ENCODE measurements at regions not wholly inside any gene's neighbourhood (a gene's known extent, or its start where the extent isn't known, plus 50 kb on each side); places are given as distances from the start of the nearest gene placed in this dataset.

DNA sequence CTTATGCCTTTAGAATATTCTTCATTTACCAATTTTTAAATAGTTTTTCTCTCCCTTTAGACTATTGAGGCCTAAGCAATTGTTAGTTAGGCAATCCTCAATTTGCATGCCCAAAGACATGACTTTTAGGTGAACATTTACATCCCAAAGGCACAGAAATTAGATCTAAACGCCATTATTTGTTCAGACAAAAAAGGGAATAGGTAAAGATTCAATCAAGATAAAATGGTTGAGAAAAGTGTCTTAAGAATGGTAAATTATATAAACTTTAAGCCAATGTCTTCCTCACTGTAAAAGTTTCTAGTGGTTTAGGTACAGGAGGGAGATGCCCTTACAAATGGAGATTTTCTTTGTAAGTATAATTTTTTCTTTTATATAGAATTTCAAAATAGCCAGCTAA lies 50.2 kb upstream of the MME start:
- no peak for DNase-seq

DNA sequence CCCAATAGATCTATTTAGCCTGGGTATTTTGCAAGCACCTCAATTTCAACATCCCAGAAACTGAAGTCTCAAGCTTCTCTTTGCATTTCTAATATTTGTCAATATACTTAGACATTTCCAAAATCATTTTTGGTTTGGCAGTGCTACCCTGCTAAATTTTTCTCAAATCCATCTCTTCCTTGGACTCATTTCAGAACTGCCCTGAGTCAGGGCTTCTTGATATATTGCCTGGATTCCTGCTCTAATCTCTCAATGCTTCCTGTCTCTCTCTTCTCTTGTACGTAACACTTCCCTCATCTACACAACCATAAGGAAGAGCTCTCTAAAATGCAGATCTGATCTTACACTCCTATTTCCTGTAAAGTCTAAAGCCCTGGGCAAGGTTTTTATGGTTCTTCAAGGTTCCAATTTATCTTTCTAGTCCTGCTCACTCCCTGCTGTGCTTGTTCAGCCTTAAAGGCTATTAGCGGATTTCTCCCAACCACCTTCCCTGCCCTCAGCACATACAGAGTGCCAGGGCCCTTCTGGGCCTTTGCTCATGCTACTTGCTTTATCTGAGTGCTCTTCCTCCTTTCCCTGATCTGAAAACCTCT lies 53.0 kb upstream of the MME start:
- peak; percentile 89 for DNase-seq

DNA sequence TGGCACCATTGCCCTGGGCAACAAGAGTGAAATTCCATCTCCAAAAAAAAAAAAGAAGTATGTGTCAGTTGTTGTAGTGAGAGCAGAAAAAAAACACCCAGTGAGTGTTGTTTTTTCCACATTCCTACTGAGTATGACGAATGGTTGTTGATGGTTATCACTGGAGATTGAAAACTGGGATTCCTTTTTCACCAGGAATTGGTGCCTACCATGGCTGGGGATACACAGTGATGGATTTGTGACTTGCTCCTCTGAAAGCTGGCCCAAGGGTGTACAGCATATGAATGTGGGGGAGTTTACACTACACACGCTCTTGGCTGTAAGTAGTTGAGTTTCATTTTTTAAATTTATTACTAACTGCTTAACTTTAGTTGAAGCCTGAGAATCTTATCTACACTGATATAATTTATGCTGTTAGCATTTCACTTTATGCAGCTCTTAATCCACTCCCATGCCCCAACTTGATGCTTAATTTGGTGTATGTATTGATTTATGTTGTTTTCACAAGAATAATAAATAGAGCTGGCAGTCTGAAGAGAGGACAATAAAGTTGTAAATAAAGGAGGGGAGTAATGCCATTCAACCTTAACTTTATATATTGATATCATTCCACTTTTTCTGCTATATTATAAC lies 56.0 kb upstream of the MME start:
- peak; percentile 89 for DNase-seq

DNA sequence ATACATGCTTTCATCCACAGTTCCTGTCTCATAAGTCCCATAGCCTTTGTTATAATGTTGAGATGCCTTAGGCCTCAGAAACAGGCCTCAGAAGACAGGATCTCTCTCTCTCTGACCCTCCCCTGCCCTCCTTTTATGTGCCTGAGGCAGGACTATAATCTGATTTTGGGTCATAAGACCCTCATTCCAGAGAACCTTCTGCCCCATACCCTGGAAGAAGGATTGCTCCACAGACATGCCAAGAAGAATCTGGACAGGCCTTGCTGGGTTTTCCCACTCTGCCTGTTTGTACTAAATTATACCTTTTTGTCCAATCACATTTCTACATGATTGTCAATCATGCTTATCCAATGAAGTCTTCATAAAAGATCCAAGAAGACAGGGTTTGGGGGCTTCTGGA lies 57.2 kb upstream of the MME start:
- no peak for DNase-seq

DNA sequence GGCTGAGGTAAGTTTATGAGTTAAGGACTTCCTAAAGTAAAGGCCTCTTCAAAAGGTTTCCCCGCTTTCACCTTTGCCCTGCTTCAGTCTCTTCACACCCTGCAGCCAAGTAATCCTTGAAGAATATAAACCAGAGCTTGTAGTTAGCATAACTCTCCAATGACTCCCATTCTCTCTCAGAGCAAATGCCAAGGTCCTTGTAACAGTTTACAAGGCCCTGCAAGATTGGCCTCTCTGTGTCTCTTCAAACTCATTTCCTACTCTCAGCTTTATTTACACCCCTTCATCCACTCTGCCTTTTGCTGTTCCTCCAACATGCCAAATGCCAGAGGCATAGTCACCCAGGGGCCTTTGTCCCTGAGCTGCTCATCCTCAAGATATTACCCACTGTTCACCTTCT lies 60.5 kb upstream of the MME start:
- peak; percentile 35 for DNase-seq

DNA sequence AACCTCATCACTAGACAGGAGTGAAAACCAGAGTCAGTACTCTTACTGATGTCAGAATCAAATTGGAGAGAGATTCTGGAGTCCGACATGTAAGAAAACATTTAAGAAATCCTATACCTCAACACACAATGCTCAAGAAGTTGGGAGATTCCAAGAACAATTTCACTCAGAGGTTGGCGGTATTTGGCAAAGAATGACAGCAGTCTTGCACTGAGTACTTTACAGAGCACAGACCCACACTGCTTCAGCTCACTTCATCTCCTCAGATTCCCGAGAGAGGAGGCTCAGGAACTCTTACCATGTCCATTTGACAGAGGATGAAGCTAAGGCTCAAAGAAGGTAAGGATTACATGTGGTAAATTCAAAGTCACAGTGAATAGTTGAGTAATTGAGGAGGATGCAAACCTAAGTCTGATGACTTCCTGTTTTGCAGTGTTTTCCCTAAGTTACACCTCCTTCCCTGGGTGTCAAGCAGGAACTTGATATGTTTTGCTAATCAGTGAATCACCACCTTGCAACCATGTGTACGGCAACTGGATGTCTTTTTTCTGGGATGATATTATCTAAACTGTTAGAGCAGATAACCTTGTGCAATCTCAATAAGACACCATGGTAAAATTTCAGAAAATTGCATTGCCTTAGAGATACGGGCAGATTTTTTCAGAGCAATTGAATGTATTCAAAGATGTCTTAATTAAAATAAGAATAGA lies 61.3 kb upstream of the MME start:
- DNase-seq = peak; percentile 71

DNA sequence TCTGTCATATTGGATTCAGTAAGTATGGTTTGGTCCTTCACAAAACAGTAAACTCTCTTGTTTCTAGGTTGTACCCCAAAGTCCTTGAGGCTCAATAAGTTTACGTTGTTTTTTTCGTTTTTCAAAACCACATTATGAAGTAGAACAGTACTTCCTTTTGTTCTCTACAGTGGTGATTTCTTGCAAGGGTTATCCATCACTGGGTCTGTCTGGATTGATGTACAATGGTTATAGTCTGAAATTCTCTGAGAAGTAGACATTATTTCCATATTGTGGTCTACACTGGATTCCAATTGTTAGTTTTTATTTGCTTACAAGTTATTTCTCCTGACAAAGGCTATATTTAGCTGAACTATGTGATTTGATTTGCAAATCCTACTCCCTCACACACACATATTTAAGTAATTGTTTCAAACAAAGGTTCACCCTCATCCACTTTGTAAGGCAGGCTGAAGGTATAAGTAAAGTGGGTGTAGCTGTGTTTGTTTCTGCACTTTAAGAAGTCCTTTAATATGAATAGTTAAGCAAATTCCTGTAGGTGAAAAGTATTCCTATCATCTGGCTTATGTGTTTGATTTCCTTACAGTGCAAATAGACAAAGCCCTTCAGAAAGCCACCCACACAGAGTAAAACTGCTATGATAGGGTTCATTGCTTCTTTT lies 64.2 kb upstream of the MME start:
- DNase-seq = no peak

DNA sequence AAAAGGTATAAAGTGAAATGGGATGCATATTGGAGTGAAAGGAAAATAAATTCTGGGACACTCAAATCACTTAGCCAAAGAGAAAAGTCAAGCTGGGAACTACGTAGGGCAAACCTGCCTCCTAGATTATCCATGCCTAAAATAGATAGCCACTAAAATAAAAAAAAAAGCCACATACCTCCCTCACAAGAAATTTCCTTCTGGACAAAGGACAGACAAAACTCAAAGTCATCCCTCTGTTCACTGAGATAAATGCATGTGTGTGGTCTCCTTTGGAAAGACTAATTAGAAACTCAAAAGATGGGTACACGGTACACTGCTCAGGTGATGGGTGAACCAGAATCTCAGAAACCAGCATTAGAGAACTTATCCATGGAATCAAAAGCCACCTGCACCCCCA lies 65.2 kb upstream of the MME start:
- DNase-seq = no peak

DNA sequence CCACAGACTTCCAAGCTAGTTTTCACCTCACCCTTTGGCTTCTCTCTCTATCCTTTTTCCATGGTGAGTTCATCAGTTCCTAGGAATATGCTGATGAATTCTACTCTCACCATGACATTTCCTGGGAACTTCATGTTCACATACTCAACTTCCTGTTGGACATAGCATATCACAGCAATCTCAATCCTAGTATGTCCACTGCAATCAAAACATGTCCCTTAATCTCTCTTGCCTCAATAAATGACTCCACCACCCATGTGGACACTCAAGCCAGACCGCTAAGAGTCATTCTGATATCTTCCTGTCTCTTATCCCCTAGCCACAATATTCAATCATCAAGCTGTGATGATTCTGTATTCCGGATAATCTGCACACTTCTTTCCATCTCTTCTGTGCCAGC lies 66.7 kb upstream of the MME start:
- DNase-seq = no peak

DNA sequence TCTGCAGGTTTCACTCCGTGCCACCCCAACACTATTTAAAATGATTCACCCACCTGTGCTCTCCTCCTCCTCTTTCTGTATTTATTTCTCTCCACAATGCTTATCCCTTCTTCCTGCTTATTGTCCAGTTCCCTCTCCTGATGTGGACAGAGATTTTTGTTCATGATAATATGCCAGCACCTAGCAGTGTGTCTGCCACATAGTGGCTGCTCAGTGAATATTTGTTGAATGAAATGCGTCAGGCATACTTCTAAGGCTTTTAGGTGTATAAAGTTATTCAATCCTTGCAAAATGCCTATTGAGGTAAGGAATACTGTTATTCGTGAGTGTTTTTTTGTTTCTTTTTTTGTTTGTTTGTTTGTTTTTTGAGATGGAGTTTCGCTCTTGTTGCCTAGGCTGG lies 67.5 kb upstream of the MME start:
- no peak for DNase-seq

DNA sequence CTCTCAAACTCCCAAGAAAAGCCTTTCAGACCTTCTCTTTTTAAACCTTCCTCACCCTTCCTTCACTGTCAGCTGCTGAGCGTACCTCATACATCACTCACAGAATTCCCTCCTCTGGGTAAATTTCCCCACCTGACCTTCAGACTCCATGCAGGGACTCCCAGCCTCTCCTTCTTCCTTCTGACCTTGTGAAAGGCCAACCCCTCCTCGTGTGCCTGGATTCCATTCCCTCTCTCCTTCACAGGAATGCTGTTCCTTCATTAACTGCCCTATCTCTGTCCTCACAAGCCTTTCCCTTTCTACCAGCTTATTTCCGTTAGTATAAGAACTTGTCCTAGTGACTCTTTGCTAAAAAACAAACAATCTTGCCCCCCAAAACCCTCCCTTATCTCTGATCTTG lies 69.7 kb upstream of the MME start:
- DNase-seq = no peak

DNA sequence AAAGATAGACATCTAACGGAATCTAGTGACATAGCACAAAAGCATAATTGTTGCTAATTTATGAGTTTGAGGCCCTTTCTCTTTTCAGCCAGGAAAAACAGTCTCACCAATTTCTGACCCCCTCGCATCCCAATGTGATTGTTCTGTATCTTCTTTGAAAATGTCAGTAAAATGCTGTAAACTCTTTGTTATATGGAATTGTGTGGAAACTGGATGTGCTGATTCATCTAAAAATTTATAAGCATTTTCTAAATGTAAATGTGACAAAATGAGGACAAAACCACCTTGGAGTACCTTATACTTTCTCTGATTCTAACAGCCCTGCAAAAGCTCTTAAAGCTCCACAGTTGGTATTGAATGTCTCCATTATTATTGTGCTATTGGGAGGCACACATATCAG lies 70.9 kb upstream of the MME start:
- no peak for DNase-seq

DNA sequence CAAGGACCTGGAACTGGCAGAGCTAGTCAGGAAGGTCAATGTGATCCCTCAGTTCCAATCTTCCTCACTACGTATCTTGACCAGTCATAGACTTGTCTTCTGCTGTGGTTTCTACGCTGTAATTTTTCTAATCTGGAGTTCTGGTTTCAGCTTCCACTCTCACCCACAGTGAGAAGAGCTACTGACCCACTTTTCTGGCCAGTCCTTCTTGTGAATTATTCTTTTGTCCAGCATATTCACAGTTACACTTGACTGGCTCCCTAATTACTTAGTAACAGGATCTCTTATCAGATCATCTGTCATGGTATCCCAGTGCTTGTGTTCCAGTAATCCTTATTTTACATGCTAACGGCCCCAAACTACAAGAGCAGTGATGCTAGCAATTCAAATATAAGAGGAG lies 72.4 kb upstream of the MME start:
- DNase-seq = no peak

DNA sequence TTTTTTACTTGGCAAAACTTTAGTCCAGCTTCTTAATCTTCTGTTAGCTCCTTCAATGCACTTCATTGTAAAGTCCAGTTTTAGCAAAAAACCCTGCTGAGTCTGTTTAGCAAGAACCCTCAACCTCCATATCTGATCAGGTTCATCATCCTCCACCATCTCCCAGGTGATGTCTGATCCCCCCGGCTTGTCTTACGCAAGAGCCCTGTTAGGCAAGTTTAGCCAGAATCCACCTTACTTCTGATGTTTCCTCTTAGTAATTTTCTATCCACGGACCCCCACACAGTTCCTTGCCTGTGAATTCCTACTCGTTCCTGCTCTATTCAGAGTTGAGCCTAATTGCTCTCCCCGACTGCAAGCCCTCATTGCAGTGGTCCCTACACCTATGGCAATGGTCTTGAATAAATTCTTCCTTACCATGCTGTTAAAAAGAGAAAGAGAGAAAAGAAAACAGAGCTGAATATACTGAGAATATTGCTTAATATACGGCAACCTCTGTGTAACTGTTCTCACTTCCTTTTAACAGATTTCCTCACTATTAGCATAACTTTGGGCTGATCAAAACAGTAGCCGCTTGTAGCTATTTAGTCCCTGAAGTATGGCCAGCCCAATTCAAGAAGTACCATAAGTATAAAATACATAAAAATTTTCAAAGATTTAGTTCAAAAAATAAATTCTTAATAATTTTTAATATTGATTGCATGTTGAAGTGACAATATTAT lies 78.7 kb upstream of the MME start:
- no peak for DNase-seq

DNA sequence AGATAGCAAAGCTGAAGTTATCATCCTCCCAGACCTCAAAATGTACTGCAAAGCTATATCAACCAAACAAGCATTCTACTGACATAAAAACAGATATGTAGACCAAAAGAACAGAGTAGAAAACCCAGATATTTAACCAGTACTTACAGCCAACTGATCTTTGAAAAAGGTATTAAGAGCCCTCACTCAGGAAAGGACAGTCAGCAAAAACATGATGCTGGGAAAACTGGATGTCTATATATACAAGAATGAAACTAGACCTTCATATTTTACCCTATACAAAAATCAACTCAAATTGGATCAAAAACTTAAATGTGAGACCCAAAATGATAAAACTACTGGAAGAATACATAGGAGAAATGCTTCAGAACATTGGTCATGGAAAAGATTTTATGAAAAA lies 87.5 kb upstream of the MME start:
- no peak for DNase-seq

DNA sequence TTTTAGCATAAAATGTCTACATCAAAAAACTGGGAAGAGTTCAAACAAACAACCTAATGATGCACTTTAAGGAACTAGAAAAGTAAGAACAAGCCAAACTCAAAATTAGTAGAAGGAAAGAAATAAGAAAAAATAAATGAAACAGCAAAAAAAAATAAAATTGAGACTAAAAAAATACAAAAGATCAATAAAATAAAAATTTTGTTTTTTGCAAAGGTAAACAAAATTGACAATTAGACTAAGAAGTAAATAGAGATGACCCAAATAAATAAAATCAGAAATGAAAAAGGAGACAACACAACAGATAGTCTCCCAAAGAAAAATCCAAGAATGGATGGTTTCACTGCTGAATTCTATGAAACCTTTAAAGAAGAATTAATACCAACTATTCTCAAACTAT lies 89.6 kb upstream of the MME start:
- no peak for DNase-seq

DNA sequence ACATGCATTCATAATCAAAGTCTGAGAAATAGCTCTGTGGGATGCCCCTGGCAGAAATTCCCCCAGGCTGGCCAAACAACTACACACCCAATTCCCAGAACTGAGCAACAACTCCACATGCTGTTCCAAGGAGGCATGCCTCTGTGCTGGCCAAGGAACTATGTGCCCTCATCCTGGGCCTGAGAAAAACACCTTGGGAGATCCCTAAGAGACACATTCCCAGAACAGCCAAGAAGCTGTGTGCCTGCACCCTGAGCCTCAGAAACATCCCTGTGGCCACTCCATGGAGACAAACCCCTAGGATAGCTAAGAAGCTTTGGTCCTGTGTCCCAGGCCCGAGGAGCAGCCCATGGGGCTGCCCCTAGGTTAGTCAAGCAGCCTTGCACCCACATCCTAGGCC lies 92.3 kb upstream of the MME start:
- DNase-seq = no peak

DNA sequence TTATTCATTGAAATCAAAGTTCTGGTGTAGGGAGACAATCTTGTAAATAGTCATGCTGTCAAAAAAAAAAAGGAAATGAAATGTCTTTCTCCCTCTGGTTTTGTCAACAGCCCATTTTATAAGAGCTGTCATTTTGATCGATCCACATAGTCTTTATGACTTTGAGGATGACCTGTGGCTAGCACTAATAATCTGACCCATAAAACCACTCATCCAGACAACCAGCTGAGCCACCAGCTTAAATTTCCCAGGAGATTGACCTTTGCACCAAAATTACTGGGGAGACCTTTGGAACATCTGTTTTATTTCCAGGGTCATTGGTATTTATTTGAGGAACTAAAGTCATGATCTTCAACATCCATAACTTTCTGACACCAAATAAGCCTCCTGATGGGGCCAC lies 98.5 kb upstream of the MME start:
- DNase-seq = no peak

DNA sequence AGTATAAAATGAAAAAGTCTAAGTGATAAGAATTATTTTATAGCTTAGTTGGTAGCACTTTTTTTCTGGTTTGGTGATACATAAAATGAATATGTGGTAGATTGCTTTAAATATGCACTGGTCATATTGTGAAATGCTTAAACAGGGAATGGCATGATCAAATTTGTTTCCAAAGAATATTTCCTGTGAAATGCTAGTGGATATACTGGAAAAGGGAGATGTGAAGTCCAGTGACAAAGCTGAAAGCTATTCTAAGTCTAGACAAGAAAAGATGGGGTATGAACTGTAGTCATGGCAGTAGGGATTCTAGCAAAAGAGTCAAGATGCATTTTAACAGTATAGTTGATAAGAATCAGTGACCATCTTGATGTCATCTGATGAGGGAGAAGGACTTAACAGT lies 98.9 kb upstream of the MME start:
- no peak for DNase-seq

DNA sequence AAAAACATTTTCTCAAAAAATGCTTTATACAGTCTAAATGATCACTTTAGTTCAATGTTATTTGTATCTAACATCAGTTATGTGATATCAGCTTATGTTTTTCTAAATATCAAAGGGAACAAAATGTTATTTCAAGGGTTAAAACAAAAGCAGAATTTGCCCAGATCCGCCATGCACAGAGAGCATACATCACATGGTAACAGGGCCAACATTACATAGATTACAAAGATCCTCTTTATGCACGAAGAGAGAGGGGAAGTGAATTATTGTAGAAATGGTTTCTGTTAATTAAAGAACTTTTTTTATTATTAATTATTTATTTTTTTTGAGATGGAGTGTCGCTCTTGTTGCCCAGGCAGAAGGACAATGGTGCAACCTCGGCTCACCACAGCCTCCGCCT lies 100.8 kb upstream of the MME start:
- DNase-seq = no peak

DNA sequence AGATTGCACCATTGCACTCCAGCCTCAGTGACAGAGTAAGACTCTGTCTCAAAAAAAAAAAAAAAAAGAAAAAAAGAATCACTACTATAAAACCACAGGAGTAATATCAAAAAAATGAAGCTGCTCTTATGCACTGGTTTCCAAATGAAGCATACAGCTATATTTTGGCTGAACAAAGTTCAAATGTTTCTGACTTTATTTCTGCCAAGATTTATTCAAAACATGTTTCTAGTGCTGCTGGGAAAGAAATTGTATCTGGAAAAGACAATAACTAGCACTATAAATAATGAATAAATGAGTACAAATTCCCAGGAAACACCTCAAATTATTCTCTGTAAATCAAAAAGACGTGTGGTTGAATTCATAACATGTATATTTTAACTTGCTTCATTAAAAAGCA lies 102.5 kb upstream of the MME start:
- DNase-seq = no peak

DNA sequence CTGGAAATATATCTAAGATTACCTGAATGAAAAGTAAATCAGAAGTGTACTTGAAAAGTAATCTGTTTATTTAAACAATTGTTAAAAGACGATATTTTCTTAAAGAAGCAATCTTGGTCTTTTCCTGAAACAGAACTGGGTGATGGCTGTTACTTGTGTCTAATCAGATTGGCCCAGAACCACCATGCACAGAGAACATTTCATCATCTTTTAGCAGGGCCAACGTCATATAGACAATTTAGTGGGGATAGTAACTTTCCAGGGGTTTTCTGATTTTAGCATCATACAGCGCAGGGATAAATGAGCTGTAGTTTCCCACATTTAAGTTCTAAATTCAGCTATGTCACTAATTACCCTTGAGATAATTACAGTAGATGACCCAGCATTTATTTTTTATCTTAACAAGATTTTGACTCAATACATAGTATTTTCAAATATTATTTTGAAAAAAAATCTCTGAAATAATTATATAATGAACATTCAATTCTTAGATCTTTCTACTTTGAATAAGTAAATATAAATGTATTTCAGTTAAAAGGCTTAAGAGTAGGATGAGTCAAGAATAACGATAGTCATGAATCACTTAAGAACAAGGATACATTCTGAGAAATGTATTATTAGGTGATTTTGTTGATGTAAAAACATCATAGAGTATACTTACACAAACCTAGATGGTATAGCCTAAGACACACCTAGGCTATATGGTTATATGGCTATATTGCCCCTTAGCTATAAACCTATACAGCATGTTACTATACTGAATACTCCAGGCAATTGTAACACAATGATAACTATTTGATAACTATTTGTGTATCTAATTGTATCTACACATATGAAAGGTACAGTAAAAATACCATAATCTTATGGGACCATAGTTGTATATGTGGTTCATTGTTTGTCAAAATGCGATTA lies 103.8 kb upstream of the MME start:
- no peak for DNase-seq

DNA sequence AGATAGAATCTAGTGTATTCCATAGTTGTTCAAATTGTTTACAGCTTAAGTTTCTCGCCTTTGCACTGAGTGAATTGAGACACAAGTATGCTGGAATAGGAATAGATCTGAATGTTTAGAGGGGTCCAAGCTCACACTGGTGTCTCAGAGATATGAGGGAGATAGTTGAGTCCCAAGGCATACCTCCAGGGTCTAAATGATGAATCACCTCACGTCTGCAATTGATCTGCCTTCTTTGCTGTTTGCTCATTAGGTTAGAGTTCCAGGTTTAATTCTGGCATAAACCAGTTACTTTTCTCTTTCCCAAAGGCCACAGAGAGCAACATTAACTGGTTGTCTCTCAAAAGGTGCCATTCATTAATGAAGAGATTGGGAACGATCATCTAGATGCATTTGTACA lies 106.3 kb upstream of the MME start:
- no peak for DNase-seq
